ENCODE measurements at regions not wholly inside any gene's neighbourhood (a gene's known extent, or its start where the extent isn't known, plus 50 kb on each side); places are given as distances from the start of the nearest gene placed in this dataset.
"Not testable (repeated sequence)": the region's sequence is repeated elsewhere in the genome, so short reads cannot be mapped to it uniquely, and the experiment has no call there.

DNA sequence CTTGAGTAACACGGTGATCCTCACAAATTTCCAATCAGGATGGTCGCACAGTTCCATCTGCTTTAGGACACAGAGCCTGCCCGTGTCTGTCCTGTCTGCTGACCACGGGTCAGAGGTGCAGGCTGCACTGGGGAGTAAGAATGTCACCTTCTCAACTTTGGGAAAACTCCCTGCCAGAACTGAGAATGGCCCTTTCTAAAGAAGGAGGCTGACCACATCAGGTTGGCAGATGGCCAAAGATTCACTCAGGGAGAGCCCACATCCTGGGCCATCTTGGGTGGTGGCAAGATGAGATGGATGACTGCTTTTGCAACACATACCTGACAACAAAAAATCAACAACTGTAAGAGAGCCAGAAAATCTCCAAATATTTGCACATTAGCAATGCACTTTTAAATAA lies 101.9 kb downstream of the IGLL1 start:
- Histone ChIP-seq H3K9me3 (ENCODE audit: low read length) (no peaks in the 10 kb centered on the region), H2AFZ (ENCODE audit: low read length) (no peak overlapping the region), H3K9ac (ENCODE audit: insufficient read depth, low read depth, low read length) (no peak overlapping the region), H3K36me3 (replicated peaks in 1 of 2; ENCODE audit: control insufficient read depth in 1 of 2, insufficient read depth in 2 of 2, low read length in 2 of 2) (no peaks in the 10 kb centered on the region), H3K27me3 (ENCODE audit: control insufficient read depth in 1 of 2, insufficient read depth in 2 of 2, low read length in 2 of 2) (0 out of 5 replicates have a peak, but pooled peaks cover 0 to 5% of the 10 kb centered on the region in 2 experiments), H4K20me1 (ENCODE audit: insufficient read depth, low read length) (no peaks in the 10 kb centered on the region), H3K79me2 (ENCODE audit: insufficient read depth, low read length) (no peaks in the 10 kb centered on the region), H3K27ac (ENCODE audit: extremely low read length, insufficient read depth, low read length) (no peak overlapping the region), H3K4me2 (ENCODE audit: low read depth, low read length) (no peak overlapping the region), H3K4me3 (replicated peaks in 1 of 3; ENCODE audit: insufficient read depth in 1 of 3, low read depth in 2 of 3, low read length in 3 of 3) (no peak overlapping the region), H3K4me1 (ENCODE audit: insufficient read depth, low read length) (no peaks in the 10 kb centered on the region)
- ChIA-PET CTCF (ENCODE audit: low intra/inter-chr PET ratio, low total read pairs) (no interaction called here), POLR2A (no interaction called here)
- no peak for TF ChIP-seq ZNF501 (CRISPR knock-in tag; IDR thresholded peaks at IDR 0.05)
- no peak for TF ChIP-seq ZNF12 (CRISPR knock-in tag; IDR thresholded peaks at IDR 0.05)
- no peak for TF ChIP-seq PCBP1 (IDR thresholded peaks at IDR 0.05; ENCODE audit: borderline replicate concordance, low read depth, low read length)
- no peak for TF ChIP-seq TOPORS (CRISPR knock-in tag; IDR thresholded peaks at IDR 0.05)
- TF ChIP-seq, protein P1, sequence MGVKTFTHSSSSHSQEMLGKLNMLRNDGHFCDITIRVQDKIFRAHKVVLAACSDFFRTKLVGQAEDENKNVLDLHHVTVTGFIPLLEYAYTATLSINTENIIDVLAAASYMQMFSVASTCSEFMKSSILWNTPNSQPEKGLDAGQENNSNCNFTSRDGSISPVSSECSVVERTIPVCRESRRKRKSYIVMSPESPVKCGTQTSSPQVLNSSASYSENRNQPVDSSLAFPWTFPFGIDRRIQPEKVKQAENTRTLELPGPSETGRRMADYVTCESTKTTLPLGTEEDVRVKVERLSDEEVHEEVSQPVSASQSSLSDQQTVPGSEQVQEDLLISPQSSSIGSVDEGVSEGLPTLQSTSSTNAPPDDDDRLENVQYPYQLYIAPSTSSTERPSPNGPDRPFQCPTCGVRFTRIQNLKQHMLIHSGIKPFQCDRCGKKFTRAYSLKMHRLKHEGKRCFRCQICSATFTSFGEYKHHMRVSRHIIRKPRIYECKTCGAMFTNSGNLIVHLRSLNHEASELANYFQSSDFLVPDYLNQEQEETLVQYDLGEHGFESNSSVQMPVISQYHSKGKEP (CRISPR knock-in tag; IDR thresholded peaks at IDR 0.05), result no peak
- no peak for TF ChIP-seq ZNF530 (CRISPR knock-in tag; IDR thresholded peaks at IDR 0.05; ENCODE audit: low read depth)
- TF ChIP-seq ZNF790 (CRISPR knock-in tag; IDR thresholded peaks at IDR 0.05; ENCODE audit: borderline replicate concordance), result no peak
- TF ChIP-seq NCOA2 (CRISPR knock-in tag; IDR thresholded peaks at IDR 0.05), result no peak
- TF ChIP-seq CREM (IDR thresholded peaks at IDR 0.05), result no peak
- TF ChIP-seq CREM (CRISPR knock-in tag; IDR thresholded peaks at IDR 0.05), result no peak
- intact Hi-C loops (cut with micrococcal nuclease; ENCODE audit: unreplicated experiment), result no loop called here
- ATAC-seq, result no peak
- in situ Hi-C loops (cut with HindIII; ENCODE audit: extremely low pct_ligation_motif_present, low pct_unique_long_range_greater_than_20kb), result loop anchor here (25.0 kb wide), 1 partner anchor 109 kb away; the partner anchor contains the start of gene IGLL1
- WGBS (ENCODE audit: low lambda C conversion rate), result 11% methylated on average over 4 of the region's 4 CpGs
- no peak for DNase-seq (ENCODE audit: low spot score)
- no TSS peak for BruUV-seq (replicated peaks)
- no peak for FAIRE-seq

DNA sequence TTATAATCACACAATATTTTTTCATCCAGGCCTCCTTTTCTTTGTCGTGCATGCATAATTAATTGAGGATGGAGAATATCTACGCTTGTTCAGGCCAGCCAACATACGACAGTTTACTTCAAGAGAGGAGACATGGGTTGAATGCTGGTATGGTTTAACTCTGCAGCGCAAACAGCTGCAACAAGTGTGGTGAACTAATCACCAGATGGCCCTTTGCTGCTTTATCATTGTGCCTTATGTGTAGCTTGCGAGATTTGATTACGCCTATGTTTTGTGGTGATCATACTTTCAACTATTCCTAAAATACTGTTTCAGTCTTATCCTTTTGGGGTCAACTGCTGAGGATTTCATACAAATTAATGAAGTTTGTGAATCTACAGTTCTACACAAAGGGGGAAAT lies 105.6 kb downstream of the IGLL1 start:
- intact Hi-C loops (cut with micrococcal nuclease; ENCODE audit: unreplicated experiment); H3K27ac ChIP-seq (ENCODE audit: extremely low read length, insufficient read depth, low read length); BruUV-seq (replicated peaks); H3K36me3 ChIP-seq (replicated peaks in 1 of 2; ENCODE audit: control insufficient read depth in 1 of 2, insufficient read depth in 2 of 2, low read length in 2 of 2); H3K79me2 ChIP-seq (ENCODE audit: insufficient read depth, low read length); POLR2A ChIA-PET; ATAC-seq; H3K4me3 ChIP-seq (replicated peaks in 1 of 3; ENCODE audit: insufficient read depth in 1 of 3, low read depth in 2 of 3, low read length in 3 of 3); H2AFZ ChIP-seq (ENCODE audit: low read length); DNase-seq (ENCODE audit: low spot score); H3K9me3 ChIP-seq (ENCODE audit: low read length); H3K27me3 ChIP-seq (ENCODE audit: control insufficient read depth in 1 of 2, insufficient read depth in 2 of 2, low read length in 2 of 2); H3K4me2 ChIP-seq (ENCODE audit: low read depth, low read length); H4K20me1 ChIP-seq (ENCODE audit: insufficient read depth, low read length); CTCF ChIA-PET (ENCODE audit: low intra/inter-chr PET ratio, low total read pairs); H3K9ac ChIP-seq (ENCODE audit: insufficient read depth, low read depth, low read length); FAIRE-seq; in situ Hi-C loops (cut with HindIII; ENCODE audit: extremely low pct_ligation_motif_present, low pct_unique_long_range_greater_than_20kb): not testable (repeated sequence)
- peaks cover 14% of the 10 kb centered on the region for H3K4me1 ChIP-seq (ENCODE audit: insufficient read depth, low read length)
- 63% methylated on average over 6 of the region's 6 CpGs for WGBS (ENCODE audit: low lambda C conversion rate)
